ENCODE measurements at regions not wholly inside any gene's neighbourhood (a gene's known extent, or its start where the extent isn't known, plus 50 kb on each side); places are given as distances from the start of the nearest gene placed in this dataset.

- H3K27me3 ChIP-seq, result no peaks in the 10 kb centered on the region
- H3K36me3 ChIP-seq, result no peaks in the 10 kb centered on the region
- no peak overlapping the region for H3K9ac ChIP-seq (ENCODE audit: low read depth in 2 of 2, low read length in 2 of 2)
- TF ChIP-seq CTCF (IDR thresholded peaks at IDR 0.05), result no peak
- H3K9me3 ChIP-seq, result no peaks in the 10 kb centered on the region
- H3K27ac ChIP-seq, result no peak overlapping the region
- H3K4me3 ChIP-seq, result no peak overlapping the region
- H3K4me1 ChIP-seq, result no peaks in the 10 kb centered on the region
- no peak for DNase-seq
- intact Hi-C loops (cut with DNase I), result no loop called here
Observed at GRCh38 chr22:44419429-44419828, 78.6 kb downstream of the RTL6 start.

- Histone ChIP-seq H3K9ac (ENCODE audit: low read depth in 2 of 2, low read length in 2 of 2) (no peak overlapping the region), H3K4me1 (no peaks in the 10 kb centered on the region), H3K4me3 (no peak overlapping the region), H3K27me3 (no peaks in the 10 kb centered on the region), H3K36me3 (no peaks in the 10 kb centered on the region), H3K9me3 (no peaks in the 10 kb centered on the region), H3K27ac (no peak overlapping the region)
- no peak for TF ChIP-seq CTCF (IDR thresholded peaks at IDR 0.05)
- intact Hi-C loops (cut with DNase I), result no loop called here
- DNase-seq, result no peak
Observed at GRCh38 chr22:44413211-44413610, 84.8 kb downstream of the RTL6 start.

GRCh38 chr22:44412136-44412731 lies 85.8 kb downstream of the RTL6 start:
- no peak for TF ChIP-seq CTCF (IDR thresholded peaks at IDR 0.05)
- Histone ChIP-seq H3K9ac (ENCODE audit: low read depth in 2 of 2, low read length in 2 of 2) (no peak overlapping the region), H3K36me3 (no peaks in the 10 kb centered on the region), H3K4me1 (no peaks in the 10 kb centered on the region), H3K27ac (no peak overlapping the region), H3K27me3 (no peaks in the 10 kb centered on the region), H3K4me3 (no peak overlapping the region), H3K9me3 (no peaks in the 10 kb centered on the region)
- intact Hi-C loops (cut with DNase I), result no loop called here
- no peak for DNase-seq

GRCh38 chr22:44411226-44412135 lies 86.6 kb downstream of the RTL6 start:
- Histone ChIP-seq H3K36me3 (no peaks in the 10 kb centered on the region), H3K4me1 (no peaks in the 10 kb centered on the region), H3K27ac (no peak overlapping the region), H3K9me3 (no peaks in the 10 kb centered on the region), H3K9ac (ENCODE audit: low read depth in 2 of 2, low read length in 2 of 2) (no peak overlapping the region), H3K27me3 (no peaks in the 10 kb centered on the region), H3K4me3 (no peak overlapping the region)
- no peak for DNase-seq
- TF ChIP-seq CTCF (IDR thresholded peaks at IDR 0.05), result no peak
- intact Hi-C loops (cut with DNase I), result no loop called here

- Histone ChIP-seq H3K9me3 (no peaks in the 10 kb centered on the region), H3K36me3 (no peaks in the 10 kb centered on the region), H3K9ac (ENCODE audit: low read depth in 2 of 2, low read length in 2 of 2) (no peak overlapping the region), H3K4me3 (no peak overlapping the region), H3K4me1 (no peaks in the 10 kb centered on the region), H3K27me3 (no peaks in the 10 kb centered on the region), H3K27ac (no peak overlapping the region)
- intact Hi-C loops (cut with DNase I), result no loop called here
- TF ChIP-seq CTCF (IDR thresholded peaks at IDR 0.05), result no peak
- no peak for DNase-seq
Observed at GRCh38 chr22:44410451-44410991, 87.5 kb downstream of the RTL6 start.

Measured in colonic mucosa (tissue), 4 donors.